ENCODE measurements at regions not wholly inside any gene's neighbourhood (a gene's known extent, or its start where the extent isn't known, plus 50 kb on each side); places are given as distances from the start of the nearest gene placed in this dataset.
A peak's percentile ranks its signal among the peaks of the same experiment; 100 is the strongest.

- H3K27ac Mint-ChIP-seq = no peak overlapping the region
- intact Hi-C loops (cut with micrococcal nuclease) = no loop called here
- no peaks in the 10 kb centered on the region for H3K36me3 Mint-ChIP-seq (ENCODE audit: low read depth)
- no peak for DNase-seq (ENCODE audit: low spot score)
- H3K27me3 Mint-ChIP-seq (ENCODE audit: insufficient read depth) = no peaks in the 10 kb centered on the region
- peaks cover 3% of the 10 kb centered on the region for H3K9me3 Mint-ChIP-seq
- no peak overlapping the region for H3K4me3 Mint-ChIP-seq
- no peaks in the 10 kb centered on the region for H3K4me1 Mint-ChIP-seq (ENCODE audit: low read depth)
These were observed 376.5 kb downstream of the HNRNPD start for GRCh38 chr4:81997313-81997712.

DNA sequence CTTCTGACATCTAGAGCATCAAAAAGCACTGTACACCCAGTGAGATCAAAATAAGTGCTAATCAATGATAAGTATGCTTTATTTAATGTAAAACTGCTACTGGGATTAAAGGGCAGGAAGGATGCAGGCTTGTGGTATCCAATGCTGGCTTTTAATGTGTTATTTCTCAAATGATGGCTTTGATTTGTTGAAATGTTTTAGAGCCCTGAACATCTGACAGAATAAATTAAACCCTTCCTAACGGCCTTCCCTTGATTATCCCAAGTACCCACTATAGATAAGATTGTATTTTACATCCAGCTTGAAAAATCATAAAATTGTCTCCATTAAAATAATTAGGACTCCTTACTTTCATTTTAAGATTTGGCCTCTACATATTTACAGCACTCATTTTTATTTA lies 382.9 kb downstream of the HNRNPD start:
- peaks cover 5% of the 10 kb centered on the region for H3K27me3 Mint-ChIP-seq (ENCODE audit: insufficient read depth)
- no peak overlapping the region for H3K4me3 Mint-ChIP-seq
- H3K4me1 Mint-ChIP-seq (ENCODE audit: low read depth) = no peaks in the 10 kb centered on the region
- intact Hi-C loops (cut with micrococcal nuclease) = no loop called here
- no peak for DNase-seq (ENCODE audit: low spot score)
- no peak overlapping the region for H3K27ac Mint-ChIP-seq
- no peaks in the 10 kb centered on the region for H3K9me3 Mint-ChIP-seq
- no peaks in the 10 kb centered on the region for H3K36me3 Mint-ChIP-seq (ENCODE audit: low read depth)

DNA sequence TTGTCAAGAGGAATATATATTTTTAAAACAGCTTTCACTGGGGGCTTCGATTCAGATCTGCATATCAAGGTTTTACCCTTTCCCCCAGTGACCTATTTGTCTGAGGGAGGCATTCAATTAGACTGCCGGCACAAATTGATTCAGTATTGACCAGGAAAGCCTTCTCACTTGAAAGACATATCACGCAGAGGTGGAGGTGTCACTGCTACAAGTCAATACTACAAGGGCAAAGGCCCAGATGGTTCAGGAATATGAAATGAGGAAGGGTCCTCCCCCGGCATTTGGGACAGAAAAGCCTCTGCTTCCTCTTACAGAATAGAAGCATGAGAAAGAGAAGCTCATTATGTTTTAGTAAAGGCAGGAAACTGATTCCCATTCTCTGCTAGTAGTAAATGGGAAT lies 383.6 kb downstream of the HNRNPD start:
- no peaks in the 10 kb centered on the region for H3K36me3 Mint-ChIP-seq (ENCODE audit: low read depth)
- intact Hi-C loops (cut with micrococcal nuclease) = no loop called here
- H3K9me3 Mint-ChIP-seq = no peaks in the 10 kb centered on the region
- DNase-seq (ENCODE audit: low spot score) = no peak
- peaks cover 8% of the 10 kb centered on the region for H3K27me3 Mint-ChIP-seq (ENCODE audit: insufficient read depth)
- no peaks in the 10 kb centered on the region for H3K4me1 Mint-ChIP-seq (ENCODE audit: low read depth)
- no peak overlapping the region for H3K4me3 Mint-ChIP-seq
- H3K27ac Mint-ChIP-seq = no peak overlapping the region

- intact Hi-C loops (cut with micrococcal nuclease) = no loop called here
- Mint-ChIP-seq H3K4me3 (no peak overlapping the region), H3K9me3 (no peaks in the 10 kb centered on the region), H3K36me3 (ENCODE audit: low read depth) (no peaks in the 10 kb centered on the region), H3K27me3 (ENCODE audit: insufficient read depth) (peaks cover 8% of the 10 kb centered on the region), H3K4me1 (ENCODE audit: low read depth) (no peaks in the 10 kb centered on the region), H3K27ac (no peak overlapping the region)
- DNase-seq (ENCODE audit: low spot score) = no peak
These were observed 384.6 kb downstream of the HNRNPD start for GRCh38 chr4:81989202-81989601.

DNA sequence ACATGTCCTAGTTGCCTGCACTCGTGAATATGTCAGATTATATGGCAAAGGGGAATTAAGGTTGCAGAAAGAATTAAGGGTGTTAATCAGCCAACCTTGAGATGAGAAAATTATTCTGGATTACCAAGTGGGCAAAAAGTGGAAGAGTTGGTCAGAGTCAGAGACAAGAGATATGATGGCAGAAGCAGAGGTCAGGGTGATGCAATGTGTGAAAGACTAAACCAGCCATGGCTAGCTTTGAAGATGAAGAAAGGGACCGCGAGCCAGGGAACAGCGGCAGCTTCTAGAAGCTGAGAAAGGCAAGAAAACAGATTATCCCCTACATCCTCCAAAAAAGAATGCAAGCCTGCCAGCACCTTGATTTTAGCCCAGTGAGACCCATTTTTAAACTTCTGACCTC lies 385.6 kb downstream of the HNRNPD start:
- Mint-ChIP-seq H3K4me1 (ENCODE audit: low read depth) (no peaks in the 10 kb centered on the region), H3K36me3 (ENCODE audit: low read depth) (no peaks in the 10 kb centered on the region), H3K9me3 (no peaks in the 10 kb centered on the region), H3K27me3 (ENCODE audit: insufficient read depth) (peaks cover 8% of the 10 kb centered on the region), H3K27ac (no peak overlapping the region), H3K4me3 (no peak overlapping the region)
- no peak for DNase-seq (ENCODE audit: low spot score)
- intact Hi-C loops (cut with micrococcal nuclease) = no loop called here

GRCh38 chr4:81984746-81985145 lies 389.0 kb downstream of the HNRNPD start:
- Mint-ChIP-seq H3K4me1 (ENCODE audit: low read depth) (no peaks in the 10 kb centered on the region), H3K27me3 (ENCODE audit: insufficient read depth) (peaks cover 5% of the 10 kb centered on the region), H3K27ac (no peak overlapping the region), H3K36me3 (ENCODE audit: low read depth) (no peaks in the 10 kb centered on the region), H3K4me3 (no peak overlapping the region), H3K9me3 (no peaks in the 10 kb centered on the region)
- intact Hi-C loops (cut with micrococcal nuclease) = no loop called here
- no peak for DNase-seq (ENCODE audit: low spot score)

DNA sequence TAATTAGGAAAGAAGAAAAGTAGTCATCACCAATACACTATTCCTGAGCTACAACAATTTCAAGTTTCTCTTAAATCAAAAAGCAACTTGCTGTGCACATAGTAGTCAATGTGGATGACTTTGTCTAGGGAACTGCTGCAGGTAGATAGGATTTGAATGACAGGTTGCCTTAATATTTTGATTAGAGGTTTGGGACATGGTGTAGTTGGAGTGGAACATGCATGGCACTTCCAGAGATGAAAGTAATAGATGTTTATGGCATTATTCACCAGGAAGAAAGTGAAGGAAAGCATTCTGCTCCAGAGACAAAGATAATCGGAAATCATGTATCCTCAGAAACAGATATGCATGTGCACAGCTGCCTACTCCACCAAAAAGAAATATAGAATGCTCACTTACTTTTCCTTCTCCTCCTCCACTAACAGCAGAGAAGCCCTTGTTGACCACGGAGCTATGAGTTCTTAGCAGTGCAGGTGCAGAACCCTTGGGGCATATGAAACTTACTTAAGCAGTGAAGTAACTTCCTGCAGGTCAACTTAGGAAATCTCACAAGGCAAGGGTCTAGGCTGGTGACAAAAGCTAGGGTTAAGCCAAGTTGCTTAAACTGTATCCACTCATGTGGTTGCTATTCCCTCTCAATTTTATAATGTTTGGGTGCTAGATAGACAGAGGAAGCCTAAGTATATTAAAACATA lies 390.8 kb downstream of the HNRNPD start:
- Mint-ChIP-seq H3K4me1 (ENCODE audit: low read depth) (no peaks in the 10 kb centered on the region), H3K4me3 (no peak overlapping the region), H3K27ac (no peak overlapping the region), H3K27me3 (ENCODE audit: insufficient read depth) (peaks cover 3% of the 10 kb centered on the region), H3K36me3 (ENCODE audit: low read depth) (no peaks in the 10 kb centered on the region), H3K9me3 (no peaks in the 10 kb centered on the region)
- intact Hi-C loops (cut with micrococcal nuclease) = no loop called here
- DNase-seq (ENCODE audit: low spot score) = no peak

- H3K27ac Mint-ChIP-seq = no peak overlapping the region
- H3K36me3 Mint-ChIP-seq (ENCODE audit: low read depth) = no peaks in the 10 kb centered on the region
- intact Hi-C loops (cut with micrococcal nuclease) = no loop called here
- no peak for DNase-seq (ENCODE audit: low spot score)
- H3K4me3 Mint-ChIP-seq = no peak overlapping the region
- no peaks in the 10 kb centered on the region for H3K9me3 Mint-ChIP-seq
- peaks cover 3% of the 10 kb centered on the region for H3K27me3 Mint-ChIP-seq (ENCODE audit: insufficient read depth)
- no peaks in the 10 kb centered on the region for H3K4me1 Mint-ChIP-seq (ENCODE audit: low read depth)
These were observed 392.6 kb downstream of the HNRNPD start for GRCh38 chr4:81981218-81981617.

- Mint-ChIP-seq H3K27me3 (ENCODE audit: insufficient read depth) (no peaks in the 10 kb centered on the region), H3K27ac (no peak overlapping the region), H3K36me3 (ENCODE audit: low read depth) (no peaks in the 10 kb centered on the region), H3K4me1 (ENCODE audit: low read depth) (no peaks in the 10 kb centered on the region), H3K9me3 (no peaks in the 10 kb centered on the region), H3K4me3 (no peak overlapping the region)
- no peak for DNase-seq (ENCODE audit: low spot score)
- intact Hi-C loops (cut with micrococcal nuclease) = no loop called here
These were observed 399.3 kb downstream of the HNRNPD start for GRCh38 chr4:81974523-81974922.

- no peak overlapping the region for H3K4me3 Mint-ChIP-seq
- H3K27me3 Mint-ChIP-seq (ENCODE audit: insufficient read depth) = peaks cover 2% of the 10 kb centered on the region
- no peaks in the 10 kb centered on the region for H3K9me3 Mint-ChIP-seq
- no peak overlapping the region for H3K27ac Mint-ChIP-seq
- intact Hi-C loops (cut with micrococcal nuclease) = no loop called here
- no peaks in the 10 kb centered on the region for H3K4me1 Mint-ChIP-seq (ENCODE audit: low read depth)
- no peaks in the 10 kb centered on the region for H3K36me3 Mint-ChIP-seq (ENCODE audit: low read depth)
- DNase-seq (ENCODE audit: low spot score) = no peak
These were observed 402.0 kb downstream of the HNRNPD start for GRCh38 chr4:81971637-81972381.

GRCh38 chr4:81971061-81971460 lies 402.7 kb downstream of the HNRNPD start:
- intact Hi-C loops (cut with micrococcal nuclease) = no loop called here
- H3K27me3 Mint-ChIP-seq (ENCODE audit: insufficient read depth) = peaks cover 2% of the 10 kb centered on the region

DNA sequence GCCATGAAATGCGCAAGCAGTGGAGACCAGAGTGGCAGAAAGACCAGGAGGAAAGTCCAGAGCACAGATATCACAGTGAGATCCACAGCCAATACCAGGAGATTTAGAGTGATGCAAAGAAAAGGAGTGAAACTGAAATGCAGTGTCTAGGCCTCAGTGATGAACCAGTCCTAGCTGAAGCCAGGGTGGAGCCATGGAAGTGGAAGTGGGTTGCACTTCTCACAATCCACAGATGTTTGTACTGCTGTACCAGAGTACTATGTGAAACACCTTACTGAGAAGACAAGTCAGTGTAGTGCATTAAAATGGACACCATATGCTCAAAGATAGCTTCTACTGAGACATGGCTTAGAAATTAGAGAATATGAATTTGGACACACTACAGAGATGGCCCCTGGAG lies 403.3 kb downstream of the HNRNPD start:
- Mint-ChIP-seq H3K9me3 (no peaks in the 10 kb centered on the region), H3K4me1 (ENCODE audit: low read depth) (no peaks in the 10 kb centered on the region), H3K27me3 (ENCODE audit: insufficient read depth) (peaks cover 2% of the 10 kb centered on the region), H3K27ac (peak overlapping the region; percentile 8), H3K36me3 (ENCODE audit: low read depth) (no peaks in the 10 kb centered on the region), H3K4me3 (no peak overlapping the region)
- intact Hi-C loops (cut with micrococcal nuclease) = no loop called here
- no peak for DNase-seq (ENCODE audit: low spot score)

More at GRCh38 chr4:81971061-81971460, 402.7 kb downstream of the HNRNPD start:
- Mint-ChIP-seq H3K4me1 (ENCODE audit: low read depth) (no peaks in the 10 kb centered on the region), H3K36me3 (ENCODE audit: low read depth) (no peaks in the 10 kb centered on the region), H3K27ac (no peak overlapping the region), H3K4me3 (no peak overlapping the region), H3K9me3 (no peaks in the 10 kb centered on the region)
- no peak for DNase-seq (ENCODE audit: low spot score)

DNA sequence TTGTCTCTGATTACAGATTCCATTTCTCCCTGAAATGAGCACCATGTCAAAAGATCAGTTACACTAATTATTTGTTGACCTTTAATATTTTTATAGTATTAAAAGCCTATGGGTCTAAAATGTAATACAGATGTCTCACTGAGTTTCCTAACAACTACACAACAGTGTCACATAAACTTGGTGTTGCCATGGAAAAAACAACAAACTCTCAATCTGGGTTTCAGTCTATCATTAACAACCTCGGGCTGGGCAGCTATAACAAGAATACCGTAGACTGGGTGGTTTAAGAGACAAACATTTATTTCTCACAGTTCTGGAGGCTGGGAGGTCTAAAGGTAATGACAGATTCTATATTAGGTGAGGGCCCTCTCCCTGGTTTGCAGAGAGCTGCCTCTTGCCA lies 407.1 kb downstream of the HNRNPD start:
- peaks cover 4% of the 10 kb centered on the region for H3K27me3 Mint-ChIP-seq (ENCODE audit: insufficient read depth)
- intact Hi-C loops (cut with micrococcal nuclease) = no loop called here

More for the DNA sequence above, 407.1 kb downstream of the HNRNPD start:
- Mint-ChIP-seq H3K36me3 (ENCODE audit: low read depth) (no peaks in the 10 kb centered on the region), H3K4me1 (ENCODE audit: low read depth) (no peaks in the 10 kb centered on the region), H3K4me3 (no peak overlapping the region), H3K27ac (no peak overlapping the region), H3K9me3 (no peaks in the 10 kb centered on the region)
- no peak for DNase-seq (ENCODE audit: low spot score)

Measured in activated T-helper 1 cell treated with anti-CD3 and anti-CD28 coated beads, Interleukin-12 subunit alpha, Interleukin-12 subunit beta, Interleukin-2, Interleukin-4 antibody, amounts not matched to agents 30 ng/mL and 10 ng/mL and 1 ng/mL, durations not matched to agents 14 hours and 24 hours and 36 hours (primary cell).